HT-29 (cell line): ENCODE measurements at regions not wholly inside any gene's neighbourhood (a gene's known extent, or its start where the extent isn't known, plus 50 kb on each side); places are given as distances from the start of the nearest gene placed in this dataset.
A peak's percentile ranks its signal among the peaks of the same experiment; 100 is the strongest.
"Not testable (repeated sequence)": the region's sequence is repeated elsewhere in the genome, so short reads cannot be mapped to it uniquely, and the experiment has no call there.

Source experiments
- DNase-seq: peaks from one replicate; pipeline ENCODE4 v3.0.0-alpha.2; 2015; ENCODE audit warnings: low spot score

- DNase-seq = no peak
These were observed 131.3 kb downstream of the LPIN1 start for GRCh38 chr2:11877764-11878163.

GRCh38 chr2:11885253-11885652 lies 138.8 kb downstream of the LPIN1 start:
- DNase-seq = not testable (repeated sequence)

GRCh38 chr2:11886899-11887298 lies 140.5 kb downstream of the LPIN1 start:
- DNase-seq = peak; percentile 8

GRCh38 chr2:11889101-11889850 lies 142.8 kb downstream of the LPIN1 start:
- no peak for DNase-seq

GRCh38 chr2:11889854-11890253 lies 143.4 kb downstream of the LPIN1 start:
- DNase-seq = no peak

GRCh38 chr2:11891028-11891427 lies 144.6 kb downstream of the LPIN1 start:
- no peak for DNase-seq

- no peak for DNase-seq
These were observed 145.4 kb downstream of the LPIN1 start for GRCh38 chr2:11891671-11892440.

GRCh38 chr2:11896386-11896785 lies 150.0 kb downstream of the LPIN1 start:
- DNase-seq = no peak

- no peak for DNase-seq
These were observed 152.1 kb downstream of the LPIN1 start for GRCh38 chr2:11898576-11898975.

- no peak for DNase-seq
These were observed 152.9 kb downstream of the LPIN1 start for GRCh38 chr2:11899264-11899818.

GRCh38 chr2:11900891-11901290 lies 154.5 kb downstream of the LPIN1 start:
- DNase-seq = not testable (repeated sequence)

- no peak for DNase-seq
These were observed 155.1 kb downstream of the LPIN1 start for GRCh38 chr2:11901351-11902069.

- no peak for DNase-seq
These were observed 156.7 kb downstream of the LPIN1 start for GRCh38 chr2:11903085-11903606.

GRCh38 chr2:11904029-11904428 lies 157.6 kb downstream of the LPIN1 start:
- DNase-seq = no peak

GRCh38 chr2:11904941-11905340 lies 158.5 kb downstream of the LPIN1 start:
- DNase-seq = no peak

- DNase-seq = no peak
These were observed 160.8 kb downstream of the LPIN1 start for GRCh38 chr2:11907190-11907589.

GRCh38 chr2:11910971-11911370 lies 164.5 kb downstream of the LPIN1 start:
- no peak for DNase-seq

- DNase-seq = no peak
These were observed 166.5 kb downstream of the LPIN1 start for GRCh38 chr2:11912980-11913379.

GRCh38 chr2:11914455-11914854 lies 168.0 kb downstream of the LPIN1 start:
- DNase-seq = no peak

GRCh38 chr2:11915650-11916049 lies 169.2 kb downstream of the LPIN1 start:
- no peak for DNase-seq

GRCh38 chr2:11919953-11920352 lies 173.5 kb downstream of the LPIN1 start:
- DNase-seq = no peak
